HG02678 (cell line): ENCODE measurements at regions not wholly inside any gene's neighbourhood (a gene's known extent, or its start where the extent isn't known, plus 50 kb on each side); places are given as distances from the start of the nearest gene placed in this dataset.

ENCODE experiments used
- ATAC-seq: cut with Tn5 transposase; IDR thresholded peaks from one replicate; pipeline ENCODE4 v1.9.1; 2021; ENCODE audit warnings: mild to moderate bottlenecking, moderate library complexity; ENCODE audit not compliant: unreplicated experiment

DNA sequence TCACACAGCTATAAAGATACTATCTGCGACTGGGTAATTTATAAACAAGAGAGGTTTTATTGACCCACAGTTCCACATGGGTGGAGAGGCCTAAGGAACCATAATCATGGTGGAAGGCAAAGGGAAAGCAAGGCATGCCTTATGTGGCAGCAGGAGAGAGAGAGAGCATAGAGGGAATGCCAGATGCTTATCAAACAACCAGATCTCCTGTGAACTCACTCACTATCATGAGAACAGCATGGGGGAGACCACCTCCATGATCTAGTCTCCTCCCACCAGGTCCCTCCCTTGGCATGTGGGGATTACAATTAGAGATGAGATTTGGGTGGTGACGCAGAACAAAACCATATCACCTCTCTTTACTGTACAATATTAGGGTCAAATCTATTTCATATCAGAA is 1101.6 kb upstream of the RAG2 start:
- no peak for ATAC-seq

GRCh38 chr11:37695283-37695682 is 1097.2 kb upstream of the RAG2 start:
- no peak for ATAC-seq

GRCh38 chr11:37689951-37690350 is 1091.9 kb upstream of the RAG2 start:
- ATAC-seq = no peak

DNA sequence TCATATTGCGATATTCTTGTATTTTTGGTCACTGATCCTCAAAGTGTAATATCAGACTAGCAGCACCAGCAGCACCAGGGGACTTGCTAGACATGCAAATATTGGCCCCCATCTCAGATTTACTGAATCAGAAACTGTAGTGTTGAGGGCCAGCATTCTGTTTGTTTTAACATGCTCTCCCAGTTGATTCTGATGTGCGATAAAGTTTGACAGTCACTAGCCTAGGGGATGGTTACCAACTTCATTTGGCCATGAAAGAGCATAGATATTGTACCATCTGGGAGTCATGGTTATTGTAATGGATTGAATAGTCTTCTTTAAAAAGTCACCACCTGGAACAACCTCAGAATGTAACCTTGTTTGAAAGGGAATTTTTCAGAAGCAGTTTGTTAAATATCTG is 1090.4 kb upstream of the RAG2 start:
- no peak for ATAC-seq

DNA sequence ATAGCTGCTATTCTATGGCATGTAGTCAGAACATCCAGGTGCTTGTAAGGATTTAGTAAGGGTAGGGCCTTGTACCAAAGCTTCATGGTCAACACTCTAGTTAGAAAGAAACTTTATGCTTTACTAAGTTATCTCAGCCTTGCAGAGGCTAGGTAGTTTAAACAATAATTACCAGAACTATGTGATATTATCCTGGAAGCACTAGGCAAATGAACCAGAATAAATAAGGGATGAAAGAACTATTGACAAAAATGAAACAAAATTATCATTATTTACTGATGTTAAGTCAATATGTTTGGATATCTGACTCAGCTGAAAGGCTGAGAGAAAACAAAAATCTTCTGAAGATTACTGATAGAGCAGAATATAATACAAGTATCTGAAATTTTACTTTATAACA is 1089.1 kb upstream of the RAG2 start:
- no peak for ATAC-seq

- ATAC-seq = no peak
Measured at GRCh38 chr11:37671321-37671720, 1073.3 kb upstream of the RAG2 start.

- ATAC-seq = no peak
Measured at GRCh38 chr11:37666960-37667359, 1068.9 kb upstream of the RAG2 start.

- no peak for ATAC-seq
Measured at GRCh38 chr11:37657645-37658044, 1059.6 kb upstream of the RAG2 start.

DNA sequence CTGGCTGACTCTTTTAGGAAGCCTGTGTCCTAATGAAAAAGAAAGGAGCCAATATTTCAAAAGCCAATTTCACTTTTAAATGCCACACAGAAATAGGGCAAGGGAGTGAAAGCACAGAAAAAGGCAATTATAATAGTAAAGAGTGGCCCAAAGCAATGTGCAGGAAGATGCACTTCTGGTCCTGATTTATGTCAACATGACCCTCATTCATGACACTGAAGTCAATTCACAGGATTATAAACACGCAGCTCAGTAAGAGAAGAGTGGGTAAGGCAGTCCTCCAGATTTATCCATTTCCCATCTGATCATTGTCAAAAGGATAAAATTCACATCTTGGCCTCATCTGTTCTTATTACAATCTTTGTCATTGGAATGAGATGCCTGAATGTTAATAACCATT is 1049.7 kb upstream of the RAG2 start:
- no peak for ATAC-seq

DNA sequence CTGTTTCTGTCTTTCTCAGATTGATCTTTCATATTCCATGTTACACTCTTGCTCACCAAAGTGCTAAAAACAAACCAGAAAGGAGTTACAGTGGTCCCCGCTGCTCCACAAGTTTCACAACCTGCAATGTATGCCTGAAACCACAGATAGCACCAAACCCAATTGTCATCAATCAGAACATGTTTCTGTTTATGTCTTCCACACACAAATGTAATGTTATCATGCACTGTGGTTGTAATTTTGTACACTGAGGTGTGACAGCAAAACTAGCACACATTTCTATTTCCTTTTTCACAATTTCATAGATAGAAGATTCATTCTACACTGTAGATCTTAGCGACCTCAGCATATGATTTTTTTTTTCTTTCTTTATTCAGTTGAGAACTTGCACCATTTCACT is 1045.9 kb upstream of the RAG2 start:
- no peak for ATAC-seq

- ATAC-seq = no peak
Measured at GRCh38 chr11:37642296-37642695, 1044.3 kb upstream of the RAG2 start.

GRCh38 chr11:37632748-37633147 is 1034.7 kb upstream of the RAG2 start:
- no peak for ATAC-seq

DNA sequence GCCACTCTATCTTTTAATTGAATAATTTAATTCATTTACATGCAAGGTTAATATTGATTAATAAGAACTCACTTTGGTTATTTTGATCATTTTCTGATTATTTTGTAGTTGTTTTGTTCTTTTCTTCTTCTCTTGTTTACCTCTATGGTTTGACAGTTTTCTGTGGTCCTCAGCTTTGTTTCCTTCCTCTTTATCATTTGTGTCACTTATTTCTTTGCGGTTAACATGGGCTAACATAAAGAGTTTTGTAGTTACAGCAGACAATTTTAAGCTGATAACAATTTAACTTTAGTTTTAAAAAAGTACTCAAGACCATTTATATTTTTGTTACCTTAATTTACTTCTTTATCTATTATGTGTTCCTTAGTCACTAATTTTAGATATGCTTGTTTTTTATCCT is 1032.8 kb upstream of the RAG2 start:
- no peak for ATAC-seq

- ATAC-seq = no peak
Measured at GRCh38 chr11:37623778-37624177, 1025.7 kb upstream of the RAG2 start.

DNA sequence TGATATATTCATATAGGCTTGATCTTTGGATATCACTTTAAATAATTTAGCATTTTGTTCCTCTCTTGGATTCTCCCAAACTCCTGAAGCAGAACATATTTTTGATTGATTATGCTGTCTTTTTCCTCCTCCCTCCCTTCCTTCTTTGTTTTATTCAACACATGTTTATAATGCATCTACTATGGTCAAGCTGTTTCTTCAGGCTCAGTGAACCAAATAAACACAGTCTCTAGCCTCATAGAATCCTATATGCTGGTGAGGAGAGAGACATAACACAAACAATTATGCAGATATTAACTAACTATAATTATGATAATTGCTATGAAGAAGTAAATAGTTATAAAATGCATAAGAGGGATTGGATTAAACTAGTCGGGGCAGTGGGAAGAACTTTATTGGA is 1023.6 kb upstream of the RAG2 start:
- no peak for ATAC-seq

- ATAC-seq = no peak
Measured at GRCh38 chr11:37616291-37616690, 1018.3 kb upstream of the RAG2 start.

- ATAC-seq = no peak
Measured at GRCh38 chr11:37613031-37613430, 1015.0 kb upstream of the RAG2 start.

- ATAC-seq = no peak
Measured at GRCh38 chr11:37612146-37612545, 1014.1 kb upstream of the RAG2 start.

- ATAC-seq = no peak
Measured at GRCh38 chr11:37605229-37605628, 1007.2 kb upstream of the RAG2 start.

DNA sequence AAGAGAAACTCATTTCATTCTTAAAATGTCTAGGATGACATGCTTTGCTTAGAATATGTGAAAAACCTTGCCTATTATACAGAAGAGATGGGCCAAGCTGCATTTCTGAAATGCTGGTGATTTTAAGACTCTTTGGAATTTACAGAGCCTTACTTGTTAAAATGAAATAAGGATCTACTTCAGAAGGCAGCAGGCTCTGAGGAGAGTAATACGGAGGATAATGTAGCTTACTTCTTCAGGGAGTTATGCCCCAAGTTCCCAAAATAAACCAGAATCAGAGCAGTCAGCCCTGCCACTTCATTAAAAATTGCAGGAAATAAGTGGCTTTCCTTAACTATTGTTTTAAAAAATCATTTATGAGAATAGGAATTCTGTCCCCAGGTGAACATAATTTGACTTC is 1000.3 kb upstream of the RAG2 start:
- no peak for ATAC-seq

GRCh38 chr11:37597776-37598175 is 999.7 kb upstream of the RAG2 start:
- ATAC-seq = no peak

GRCh38 chr11:37595845-37596244 is 997.8 kb upstream of the RAG2 start:
- ATAC-seq = no peak

- ATAC-seq = no peak
Measured at GRCh38 chr11:37574361-37574760, 976.3 kb upstream of the RAG2 start.
